MM.1S (cell line): ENCODE measurements at regions not wholly inside any gene's neighbourhood (a gene's known extent, or its start where the extent isn't known, plus 50 kb on each side); places are given as distances from the start of the nearest gene placed in this dataset.

Experiments used
- DNase-seq: peaks from one replicate; pipeline ENCODE4 v3.0.0-alpha.2; 2015
- H2AFZ ChIP-seq: fragments of 300-600 bp; sonication (generic); 2 replicates; pipeline ENCODE4 v1.6.0; 2016; ENCODE audit warnings: antibody characterized with exemption, low read length
- H3F3A ChIP-seq: fragments of 300-600 bp; sonication (generic); 2 replicates; pipeline ENCODE4 v1.6.1; 2016; ENCODE audit warnings: mild to moderate bottlenecking, antibody characterized with exemption, low read length, moderate library complexity, mixed read lengths; ENCODE audit not compliant: insufficient read depth
- H3K27ac ChIP-seq: fragments of 300-600 bp; sonication (generic); 2 replicates; pipeline ENCODE4 v1.5.1; 2016; ENCODE audit warnings: mild to moderate bottlenecking, low read length
- H3K27me3 ChIP-seq: fragments of 300-600 bp; sonication (generic); replicated peaks from 2 replicates; pipeline ENCODE4 v1.6.0; 2016; ENCODE audit warnings: low read length; ENCODE audit not compliant: insufficient read depth
- H3K36me3 ChIP-seq: fragments of 300-600 bp; sonication (generic); replicated peaks from 2 replicates; pipeline ENCODE4 v1.6.1; 2016; ENCODE audit warnings: mild to moderate bottlenecking, low read length, mixed read lengths; ENCODE audit not compliant: insufficient read depth
- H3K4me1 ChIP-seq: fragments of 300-600 bp; sonication (generic); 2 replicates; pipeline ENCODE4 v1.6.1; 2016; ENCODE audit warnings: low read length, mixed read lengths
- H3K4me2 ChIP-seq: fragments of 300-600 bp; sonication (generic); 2 replicates; pipeline ENCODE4 v1.6.0; 2016; ENCODE audit warnings: low read depth, low read length
- H3K4me3 ChIP-seq: fragments of 300-600 bp; sonication (generic); 2 replicates; pipeline ENCODE4 v1.5.1; 2016; ENCODE audit warnings: low read length, mixed read lengths
- H3K79me2 ChIP-seq: fragments of 300-600 bp; sonication (generic); 2 replicates; pipeline ENCODE4 v1.6.1; 2016; ENCODE audit warnings: mixed run types, low read length, mixed read lengths
- H3K9ac ChIP-seq: fragments of 300-600 bp; sonication (generic); 2 replicates; pipeline ENCODE4 v1.6.1; 2016; ENCODE audit warnings: low read length, mixed read lengths
- H3K9me2 ChIP-seq: fragments of 300-600 bp; sonication (generic); replicated peaks from 2 replicates; pipeline ENCODE4 v1.6.1; 2016; ENCODE audit warnings: mild to moderate bottlenecking, low read length, mixed read lengths; ENCODE audit not compliant: insufficient read depth
- H3K9me3 ChIP-seq: fragments of 300-600 bp; sonication (generic); replicated peaks from 2 replicates; pipeline ENCODE4 v1.6.1; 2016; ENCODE audit warnings: mild to moderate bottlenecking, low read length, mixed read lengths; ENCODE audit not compliant: insufficient read depth
- H4K20me1 ChIP-seq: fragments of 300-600 bp; sonication (generic); 2 replicates; pipeline ENCODE4 v1.6.1; 2016; ENCODE audit warnings: mild to moderate bottlenecking, low read length, moderate library complexity, mixed read lengths; ENCODE audit not compliant: insufficient read depth
- CTCF ChIP-seq: fragments of 300-600 bp; sonication (generic); IDR thresholded peaks from 2 replicates; pipeline ENCODE4 v1.5.1; 2016; ENCODE audit warnings: antibody characterized with exemption, low read length, mixed read lengths
- EZH2 ChIP-seq: fragments of 300-600 bp; sonication (generic); optimal IDR thresholded peaks from 2 replicates; pipeline ENCODE3; 2017; ENCODE audit warnings: low read depth, mild to moderate bottlenecking, antibody characterized with exemption, low read length, mixed read lengths
- EZH2phosphoT487 ChIP-seq: fragments of 300-600 bp; sonication (generic); IDR thresholded peaks from 2 replicates; pipeline ENCODE4 v1.6.1; 2018; ENCODE audit warnings: antibody characterized with exemption, low read length

- no peak for DNase-seq
- no peak overlapping the region for H3K9ac ChIP-seq
- no peaks in the 10 kb centered on the region for H3K4me1 ChIP-seq
- H3K4me3 ChIP-seq, result no peak overlapping the region
- H2AFZ ChIP-seq, result no peak overlapping the region
- H3K36me3 ChIP-seq, result no peaks in the 10 kb centered on the region
- H3F3A ChIP-seq, result no peaks in the 10 kb centered on the region
- no peaks in the 10 kb centered on the region for H3K27me3 ChIP-seq
- no peaks in the 10 kb centered on the region for H4K20me1 ChIP-seq
- H3K4me2 ChIP-seq, result no peak overlapping the region
- no peaks in the 10 kb centered on the region for H3K9me2 ChIP-seq
- H3K79me2 ChIP-seq, result no peaks in the 10 kb centered on the region
- TF ChIP-seq EZH2phosphoT487, result no peak
- TF ChIP-seq EZH2, result no peak
- no peak for TF ChIP-seq CTCF
- no peak overlapping the region for H3K27ac ChIP-seq
- no peaks in the 10 kb centered on the region for H3K9me3 ChIP-seq
Measured at GRCh38 chr18:73636355-73636754, 511.3 kb downstream of the FBXO15 start.

- Histone ChIP-seq H3K4me2 (no peak overlapping the region), H3K9me2 (no peaks in the 10 kb centered on the region), H3K9me3 (no peaks in the 10 kb centered on the region), H3K9ac (no peak overlapping the region), H3K27ac (no peak overlapping the region), H2AFZ (no peak overlapping the region), H3K4me3 (no peak overlapping the region), H3K4me1 (no peaks in the 10 kb centered on the region), H3K36me3 (no peaks in the 10 kb centered on the region), H3K27me3 (no peaks in the 10 kb centered on the region), H4K20me1 (no peaks in the 10 kb centered on the region), H3F3A (no peaks in the 10 kb centered on the region), H3K79me2 (no peaks in the 10 kb centered on the region)
- DNase-seq, result no peak
- no peak for TF ChIP-seq EZH2
- no peak for TF ChIP-seq EZH2phosphoT487
- no peak for TF ChIP-seq CTCF
Measured at GRCh38 chr18:73626859-73627258, 520.8 kb downstream of the FBXO15 start.

- Histone ChIP-seq H3K79me2 (no peaks in the 10 kb centered on the region), H4K20me1 (no peaks in the 10 kb centered on the region), H2AFZ (no peak overlapping the region), H3F3A (no peaks in the 10 kb centered on the region), H3K9me2 (no peaks in the 10 kb centered on the region), H3K36me3 (no peaks in the 10 kb centered on the region), H3K27me3 (no peaks in the 10 kb centered on the region), H3K4me2 (no peak overlapping the region), H3K9me3 (no peaks in the 10 kb centered on the region), H3K4me3 (no peak overlapping the region), H3K9ac (no peak overlapping the region), H3K27ac (no peak overlapping the region), H3K4me1 (no peaks in the 10 kb centered on the region)
- TF ChIP-seq EZH2, result no peak
- no peak for TF ChIP-seq CTCF
- no peak for TF ChIP-seq EZH2phosphoT487
- DNase-seq, result no peak
Measured at GRCh38 chr18:73626221-73626620, 521.4 kb downstream of the FBXO15 start.
